Neural cell (in vitro differentiated cells): ENCODE measurements at regions not wholly inside any gene's neighbourhood (a gene's known extent, or its start where the extent isn't known, plus 50 kb on each side); places are given as distances from the start of the nearest gene placed in this dataset.

ENCODE experiments used
- EP300 ChIP-seq: fragments of 450-650 bp; conservative IDR thresholded peaks from 2 replicates; pipeline ENCODE4 v1.6.1; 2014; ENCODE audit warnings: antibody characterized with exemption, mild to moderate bottlenecking, moderate library complexity; ENCODE audit not compliant: poor library complexity, severe bottlenecking
- EZH2 ChIP-seq: fragments of 200-600, 300-800 bp; shearing (Covaris generic), sonication (generic); IDR thresholded peaks from 2 replicates; pipeline ENCODE4 v1.6.1; 2014; ENCODE audit warnings: antibody characterized with exemption, low read length, borderline replicate concordance, mild to moderate bottlenecking; ENCODE audit not compliant: insufficient read depth, poor library complexity, severe bottlenecking
- MXI1 ChIP-seq: fragments of 450-650 bp; conservative IDR thresholded peaks from 2 replicates; pipeline ENCODE4 v1.6.1; 2014; ENCODE audit warnings: antibody characterized with exemption, mild to moderate bottlenecking; ENCODE audit not compliant: poor library complexity, severe bottlenecking
- RAD21 ChIP-seq: fragments of 450-650 bp; conservative IDR thresholded peaks from 2 replicates; pipeline ENCODE4 v1.6.1; 2014; ENCODE audit warnings: antibody characterized with exemption, mild to moderate bottlenecking, moderate library complexity
- TAF1 ChIP-seq: IDR thresholded peaks from 2 replicates; pipeline ENCODE4 v1.6.1; 2012; ENCODE audit warnings: low read depth
- TF ChIP-seq, protein P1 (sequence below): fragments of 450-650 bp; IDR thresholded peaks from 2 replicates; pipeline ENCODE4 v1.5.1; 2014; ENCODE audit warnings: antibody characterized with exemption, mild to moderate bottlenecking, moderate library complexity; ENCODE audit not compliant: poor library complexity, severe bottlenecking
- TF ChIP-seq, protein P2 (sequence below): IDR thresholded peaks from 2 replicates; pipeline ENCODE4 v1.6.1; 2012; ENCODE audit warnings: borderline replicate concordance

DNA sequence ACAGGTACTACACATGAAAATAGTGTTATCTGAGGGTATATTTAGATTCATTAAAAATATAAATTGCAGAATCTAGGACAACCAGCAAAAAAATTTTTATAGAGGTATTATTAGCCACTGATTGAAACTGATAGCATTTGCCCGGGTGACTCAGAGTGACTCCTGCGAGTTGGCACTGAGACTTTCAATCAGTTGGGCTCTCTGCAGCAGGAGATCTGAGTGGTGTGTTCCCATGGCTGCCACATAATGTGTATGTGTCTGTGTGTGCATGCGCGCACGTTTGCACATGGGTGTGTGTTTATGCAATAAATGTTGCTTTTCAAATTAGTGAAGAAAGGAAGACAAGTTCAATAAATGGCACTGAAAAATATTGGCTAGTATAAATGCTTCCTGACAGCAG is 100.1 kb upstream of the MRPS30 start:
- TF ChIP-seq, protein P1, sequence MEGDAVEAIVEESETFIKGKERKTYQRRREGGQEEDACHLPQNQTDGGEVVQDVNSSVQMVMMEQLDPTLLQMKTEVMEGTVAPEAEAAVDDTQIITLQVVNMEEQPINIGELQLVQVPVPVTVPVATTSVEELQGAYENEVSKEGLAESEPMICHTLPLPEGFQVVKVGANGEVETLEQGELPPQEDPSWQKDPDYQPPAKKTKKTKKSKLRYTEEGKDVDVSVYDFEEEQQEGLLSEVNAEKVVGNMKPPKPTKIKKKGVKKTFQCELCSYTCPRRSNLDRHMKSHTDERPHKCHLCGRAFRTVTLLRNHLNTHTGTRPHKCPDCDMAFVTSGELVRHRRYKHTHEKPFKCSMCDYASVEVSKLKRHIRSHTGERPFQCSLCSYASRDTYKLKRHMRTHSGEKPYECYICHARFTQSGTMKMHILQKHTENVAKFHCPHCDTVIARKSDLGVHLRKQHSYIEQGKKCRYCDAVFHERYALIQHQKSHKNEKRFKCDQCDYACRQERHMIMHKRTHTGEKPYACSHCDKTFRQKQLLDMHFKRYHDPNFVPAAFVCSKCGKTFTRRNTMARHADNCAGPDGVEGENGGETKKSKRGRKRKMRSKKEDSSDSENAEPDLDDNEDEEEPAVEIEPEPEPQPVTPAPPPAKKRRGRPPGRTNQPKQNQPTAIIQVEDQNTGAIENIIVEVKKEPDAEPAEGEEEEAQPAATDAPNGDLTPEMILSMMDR = no peak
- no peak for TF ChIP-seq EZH2
- TF ChIP-seq EP300 = no peak
- no peak for TF ChIP-seq RAD21
- TF ChIP-seq, protein P2, sequence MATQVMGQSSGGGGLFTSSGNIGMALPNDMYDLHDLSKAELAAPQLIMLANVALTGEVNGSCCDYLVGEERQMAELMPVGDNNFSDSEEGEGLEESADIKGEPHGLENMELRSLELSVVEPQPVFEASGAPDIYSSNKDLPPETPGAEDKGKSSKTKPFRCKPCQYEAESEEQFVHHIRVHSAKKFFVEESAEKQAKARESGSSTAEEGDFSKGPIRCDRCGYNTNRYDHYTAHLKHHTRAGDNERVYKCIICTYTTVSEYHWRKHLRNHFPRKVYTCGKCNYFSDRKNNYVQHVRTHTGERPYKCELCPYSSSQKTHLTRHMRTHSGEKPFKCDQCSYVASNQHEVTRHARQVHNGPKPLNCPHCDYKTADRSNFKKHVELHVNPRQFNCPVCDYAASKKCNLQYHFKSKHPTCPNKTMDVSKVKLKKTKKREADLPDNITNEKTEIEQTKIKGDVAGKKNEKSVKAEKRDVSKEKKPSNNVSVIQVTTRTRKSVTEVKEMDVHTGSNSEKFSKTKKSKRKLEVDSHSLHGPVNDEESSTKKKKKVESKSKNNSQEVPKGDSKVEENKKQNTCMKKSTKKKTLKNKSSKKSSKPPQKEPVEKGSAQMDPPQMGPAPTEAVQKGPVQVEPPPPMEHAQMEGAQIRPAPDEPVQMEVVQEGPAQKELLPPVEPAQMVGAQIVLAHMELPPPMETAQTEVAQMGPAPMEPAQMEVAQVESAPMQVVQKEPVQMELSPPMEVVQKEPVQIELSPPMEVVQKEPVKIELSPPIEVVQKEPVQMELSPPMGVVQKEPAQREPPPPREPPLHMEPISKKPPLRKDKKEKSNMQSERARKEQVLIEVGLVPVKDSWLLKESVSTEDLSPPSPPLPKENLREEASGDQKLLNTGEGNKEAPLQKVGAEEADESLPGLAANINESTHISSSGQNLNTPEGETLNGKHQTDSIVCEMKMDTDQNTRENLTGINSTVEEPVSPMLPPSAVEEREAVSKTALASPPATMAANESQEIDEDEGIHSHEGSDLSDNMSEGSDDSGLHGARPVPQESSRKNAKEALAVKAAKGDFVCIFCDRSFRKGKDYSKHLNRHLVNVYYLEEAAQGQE = no peak
- no peak for TF ChIP-seq MXI1
- no peak for TF ChIP-seq TAF1
